H1 (cell line): ENCODE measurements at regions not wholly inside any gene's neighbourhood (a gene's known extent, or its start where the extent isn't known, plus 50 kb on each side); places are given as distances from the start of the nearest gene placed in this dataset.

Experiments
- JUN ChIP-seq: IDR thresholded peaks from 2 replicates; pipeline ENCODE4 v1.6.1; 2011; ENCODE audit warnings: low read depth, mild to moderate bottlenecking, improper control_type of control experiment, low read length
- TF ChIP-seq, protein P1 (sequence below): IDR thresholded peaks from 2 replicates; pipeline ENCODE4 v1.6.1; 2011; ENCODE audit warnings: low read depth, mild to moderate bottlenecking, low read length; ENCODE audit not compliant: insufficient read depth

DNA sequence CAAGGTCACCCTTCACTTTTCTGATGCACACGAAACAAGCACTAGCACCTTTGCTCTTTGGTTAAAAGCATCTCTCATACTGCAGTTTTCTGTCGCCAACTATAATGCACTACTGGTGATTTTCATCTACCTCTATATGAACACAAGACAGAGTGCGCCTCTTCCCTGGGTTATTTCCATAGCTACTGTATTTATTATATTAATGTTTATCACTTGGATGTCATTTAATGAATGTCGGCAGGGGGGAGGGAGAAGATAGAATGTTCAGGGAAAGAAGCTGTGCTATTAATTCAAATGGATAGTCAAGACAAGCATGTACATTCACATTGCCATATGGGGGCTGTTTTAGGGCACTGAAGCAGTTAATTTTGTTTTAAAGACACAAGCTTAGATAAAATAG lies 174.1 kb upstream of the SAMSN1 start (continued):
- TF ChIP-seq, protein P1, sequence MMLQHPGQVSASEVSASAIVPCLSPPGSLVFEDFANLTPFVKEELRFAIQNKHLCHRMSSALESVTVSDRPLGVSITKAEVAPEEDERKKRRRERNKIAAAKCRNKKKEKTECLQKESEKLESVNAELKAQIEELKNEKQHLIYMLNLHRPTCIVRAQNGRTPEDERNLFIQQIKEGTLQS = no peak
- TF ChIP-seq JUN = no peak
